A172 (cell line): ENCODE measurements at regions not wholly inside any gene's neighbourhood (a gene's known extent, or its start where the extent isn't known, plus 50 kb on each side); places are given as distances from the start of the nearest gene placed in this dataset.

ENCODE experiments used
- DNase-seq: peaks from one replicate; pipeline ENCODE4 v3.0.0-alpha.2; 2015; ENCODE audit warnings: low spot score

DNA sequence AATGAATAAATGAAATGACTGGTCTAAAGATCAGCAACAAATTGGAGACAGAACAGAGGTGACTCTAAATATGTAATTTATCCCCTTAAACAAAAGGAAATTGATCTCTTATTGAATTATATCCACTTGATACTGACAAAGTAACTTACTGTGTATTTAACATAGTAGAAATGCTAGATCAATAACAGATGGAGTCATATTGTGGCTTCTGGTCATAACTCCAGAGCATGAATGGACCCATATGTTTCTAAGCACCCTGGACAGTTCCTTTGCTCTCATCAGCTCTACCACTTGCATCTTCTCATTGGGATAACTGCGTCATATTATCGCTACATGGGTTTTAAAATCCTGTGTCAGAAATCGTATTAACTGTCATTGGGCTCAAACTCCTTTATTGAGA is 222.3 kb downstream of the ETS1 start:
- peak; percentile 39 for DNase-seq

GRCh38 chr11:128361451-128362020 is 225.8 kb downstream of the ETS1 start:
- DNase-seq, result peak; percentile 68

- no peak for DNase-seq
Measured at GRCh38 chr11:128359515-128359914, 227.8 kb downstream of the ETS1 start.

DNA sequence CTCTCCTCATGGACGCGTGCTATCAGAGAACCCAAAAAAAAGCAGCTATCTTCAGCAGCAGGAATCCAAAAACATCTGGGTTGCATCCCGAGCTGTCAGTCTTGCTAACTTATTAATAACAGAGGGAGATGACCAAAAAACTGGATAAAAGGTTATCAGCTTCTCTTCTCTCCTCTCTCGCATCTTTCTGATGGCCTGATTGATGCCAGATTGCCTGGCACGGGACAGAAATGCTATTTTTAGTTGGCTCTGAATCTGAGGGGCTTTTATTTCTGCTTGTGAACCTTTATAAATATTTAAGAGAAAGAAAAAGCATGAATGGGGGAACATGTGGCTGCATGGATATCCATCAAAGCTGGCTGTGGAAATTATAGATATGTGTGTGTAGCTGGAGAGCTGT is 230.3 kb downstream of the ETS1 start:
- no peak for DNase-seq

DNA sequence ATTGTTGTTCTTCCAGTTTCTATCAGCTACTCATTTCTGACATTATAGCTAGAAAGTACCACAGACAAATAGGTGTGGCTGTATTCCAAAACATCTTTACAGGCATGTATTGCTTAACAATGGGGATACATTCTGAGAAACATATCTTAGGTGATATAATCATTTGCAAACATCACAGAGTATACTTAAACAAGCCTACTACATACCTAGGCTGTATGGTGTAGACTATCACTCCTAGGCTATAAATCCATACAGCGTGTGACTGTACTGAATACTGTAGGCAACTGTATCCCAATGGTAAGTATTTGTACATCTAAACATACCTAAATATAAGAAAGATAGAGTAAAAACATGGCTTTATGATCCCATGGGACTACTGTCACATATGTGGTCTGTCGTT is 231.8 kb downstream of the ETS1 start:
- DNase-seq, result no peak

DNA sequence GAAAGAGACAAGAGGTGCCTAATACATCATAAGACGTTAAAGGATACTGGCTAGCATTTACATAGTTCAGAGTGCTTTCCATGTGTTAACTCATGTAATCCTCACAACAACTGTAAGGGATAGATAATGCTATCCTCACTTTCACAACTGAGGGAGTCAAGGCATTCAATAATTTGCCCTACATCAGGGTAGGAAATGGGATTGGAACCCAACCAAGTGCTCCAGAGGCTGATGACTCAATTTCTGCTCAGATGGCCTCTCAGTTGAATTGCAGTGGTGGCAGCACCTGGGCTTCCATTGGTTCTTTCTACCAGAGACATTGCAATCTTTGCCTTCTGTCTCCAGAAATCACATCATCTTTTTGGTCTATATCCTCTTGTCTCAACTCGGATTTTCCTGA is 232.9 kb downstream of the ETS1 start:
- DNase-seq, result no peak

- DNase-seq, result no peak
Measured at GRCh38 chr11:128351168-128351567, 236.2 kb downstream of the ETS1 start.

GRCh38 chr11:128349650-128350299 is 237.6 kb downstream of the ETS1 start:
- no peak for DNase-seq

DNA sequence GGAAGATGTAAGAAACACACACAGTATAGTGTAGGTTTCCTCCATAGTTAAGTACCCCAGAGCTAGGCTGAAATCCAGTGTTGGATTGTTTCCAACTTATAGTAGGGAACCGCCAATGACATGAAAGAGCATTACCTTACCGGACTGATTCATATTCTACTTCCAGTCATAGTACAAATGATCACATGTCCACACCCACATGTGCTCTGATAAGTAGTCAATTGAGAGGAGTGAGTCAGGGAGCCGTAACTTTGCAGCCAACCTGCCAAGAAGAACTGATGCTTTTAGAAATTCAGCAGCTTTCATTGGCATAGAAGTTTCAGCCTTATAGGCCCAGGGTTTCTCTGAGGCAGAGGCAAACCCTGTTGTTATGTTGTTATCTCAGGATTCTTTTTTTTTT is 240.6 kb downstream of the ETS1 start:
- DNase-seq, result no peak

- DNase-seq, result no peak
Measured at GRCh38 chr11:128345316-128345715, 242.0 kb downstream of the ETS1 start.

GRCh38 chr11:128343870-128344269 is 243.5 kb downstream of the ETS1 start:
- no peak for DNase-seq

- DNase-seq, result no peak
Measured at GRCh38 chr11:128343135-128343514, 244.2 kb downstream of the ETS1 start.

GRCh38 chr11:128342511-128343134 is 244.7 kb downstream of the ETS1 start:
- peak; percentile 56 for DNase-seq

DNA sequence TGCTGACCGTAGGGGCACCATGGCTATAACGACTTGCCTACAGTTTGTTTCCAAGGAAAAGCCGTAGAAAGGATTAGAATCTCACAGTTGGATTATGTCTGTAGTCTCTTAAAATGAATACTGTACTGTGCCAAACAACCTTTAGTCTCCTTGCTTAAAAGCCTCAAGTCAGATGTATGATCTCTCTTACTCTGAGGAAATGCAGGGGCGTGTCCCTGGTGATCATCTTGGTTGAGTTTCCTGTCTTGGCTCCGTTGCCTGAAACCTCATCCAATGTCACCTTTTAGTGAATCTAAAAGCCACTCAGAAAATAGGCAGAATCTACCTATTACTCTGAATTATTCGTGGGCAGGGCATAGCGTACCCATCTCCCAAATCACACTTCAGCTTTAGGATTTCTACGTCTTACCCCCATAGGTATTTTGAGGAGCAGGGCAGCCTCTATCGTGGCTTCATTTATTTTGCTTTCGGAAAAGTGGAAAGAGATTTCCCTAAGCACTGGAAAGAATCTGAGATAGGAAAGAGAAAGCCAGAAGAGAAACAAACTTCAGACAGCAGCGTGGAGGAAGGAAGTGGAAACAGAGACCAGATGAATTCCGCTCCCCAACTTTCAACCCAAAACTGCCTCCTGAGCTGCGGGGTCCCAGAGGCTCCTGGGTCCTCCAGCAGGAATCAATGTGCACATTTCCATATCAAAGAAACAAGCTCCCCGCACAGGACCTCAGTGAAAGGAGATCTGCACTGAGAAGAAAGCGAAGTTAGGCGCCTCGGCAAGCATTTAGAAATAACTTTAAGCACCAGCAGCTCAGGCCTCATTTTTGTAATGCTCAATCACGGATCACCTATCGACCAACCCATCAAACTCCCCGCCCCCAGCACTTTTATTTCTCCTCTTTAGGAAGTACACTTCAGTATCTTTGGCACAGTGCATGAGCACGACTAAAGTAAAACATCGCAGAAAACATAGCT is 245.8 kb downstream of the ETS1 start:
- DNase-seq, result peak; percentile 15

- DNase-seq, result no peak
Measured at GRCh38 chr11:128339792-128340191, 247.6 kb downstream of the ETS1 start.

GRCh38 chr11:128338811-128339210 is 248.5 kb downstream of the ETS1 start:
- no peak for DNase-seq

GRCh38 chr11:128336203-128336602 is 251.2 kb downstream of the ETS1 start:
- peak; percentile 86 for DNase-seq

DNA sequence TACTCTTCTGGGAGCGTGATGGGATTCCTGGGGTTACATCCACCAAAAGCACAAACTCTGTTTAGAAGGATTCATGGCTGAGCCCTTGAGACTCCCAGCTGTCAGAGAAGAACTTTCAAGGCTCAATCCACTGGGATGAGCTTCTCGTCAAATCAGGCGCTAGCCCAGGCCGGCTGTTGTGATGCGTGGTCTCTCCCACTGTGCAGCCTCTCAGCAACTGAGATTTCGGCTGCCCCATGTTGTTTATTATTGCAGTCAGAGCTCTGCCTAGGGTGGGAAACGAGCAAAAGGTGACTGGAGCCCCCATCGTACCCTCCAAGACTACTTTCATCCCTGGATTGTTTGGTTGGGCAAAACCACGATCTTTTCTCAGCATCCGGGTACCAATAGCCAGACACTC is 251.6 kb downstream of the ETS1 start:
- DNase-seq, result no peak

GRCh38 chr11:128334311-128335044 is 252.9 kb downstream of the ETS1 start:
- no peak for DNase-seq

DNA sequence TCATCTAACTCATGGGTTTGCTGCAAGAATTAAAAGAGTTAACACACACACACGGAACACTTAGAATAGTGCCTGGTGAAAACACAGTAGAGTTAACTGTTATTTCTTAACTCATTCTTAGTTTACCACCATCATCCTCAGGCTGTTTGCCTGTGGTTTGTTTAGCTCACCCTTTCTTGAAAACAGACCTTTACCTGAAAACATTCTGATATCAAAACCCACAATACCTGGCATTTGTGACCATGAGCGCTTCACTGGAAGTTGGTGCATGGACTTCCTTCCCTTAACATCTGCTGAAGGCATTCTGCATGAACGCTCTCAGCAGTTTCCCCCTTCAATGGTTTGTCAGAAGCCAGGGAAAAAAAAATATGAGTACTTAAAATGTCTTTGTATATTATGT is 256.0 kb downstream of the ETS1 start:
- no peak for DNase-seq

GRCh38 chr11:128330203-128330602 is 257.2 kb downstream of the ETS1 start:
- no peak for DNase-seq
